ENCODE measurements at regions not wholly inside any gene's neighbourhood (a gene's known extent, or its start where the extent isn't known, plus 50 kb on each side); places are given as distances from the start of the nearest gene placed in this dataset.
"Not testable (repeated sequence)": the region's sequence is repeated elsewhere in the genome, so short reads cannot be mapped to it uniquely, and the experiment has no call there.

DNA sequence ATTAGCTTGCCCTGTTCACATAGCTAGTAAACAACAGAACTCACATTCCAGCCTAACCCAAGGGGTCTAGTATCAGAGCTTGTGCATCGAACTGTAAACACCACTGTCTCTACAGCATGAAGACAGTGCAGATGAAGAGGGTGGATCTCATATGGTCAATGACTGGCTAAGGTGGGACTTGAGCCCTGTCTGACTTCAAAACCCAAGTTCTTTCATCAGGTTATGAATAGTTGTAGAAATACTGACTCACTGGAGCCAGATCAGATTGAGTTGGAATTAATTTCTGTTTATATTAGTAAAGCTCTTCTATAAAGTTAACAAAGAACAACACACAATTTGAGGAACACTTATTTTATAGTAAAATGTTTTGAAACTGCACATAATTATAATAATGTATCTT is 161.7 kb upstream of the ARHGAP20 start:
- no peak for DNase-seq (ENCODE audit: low spot score)

DNA sequence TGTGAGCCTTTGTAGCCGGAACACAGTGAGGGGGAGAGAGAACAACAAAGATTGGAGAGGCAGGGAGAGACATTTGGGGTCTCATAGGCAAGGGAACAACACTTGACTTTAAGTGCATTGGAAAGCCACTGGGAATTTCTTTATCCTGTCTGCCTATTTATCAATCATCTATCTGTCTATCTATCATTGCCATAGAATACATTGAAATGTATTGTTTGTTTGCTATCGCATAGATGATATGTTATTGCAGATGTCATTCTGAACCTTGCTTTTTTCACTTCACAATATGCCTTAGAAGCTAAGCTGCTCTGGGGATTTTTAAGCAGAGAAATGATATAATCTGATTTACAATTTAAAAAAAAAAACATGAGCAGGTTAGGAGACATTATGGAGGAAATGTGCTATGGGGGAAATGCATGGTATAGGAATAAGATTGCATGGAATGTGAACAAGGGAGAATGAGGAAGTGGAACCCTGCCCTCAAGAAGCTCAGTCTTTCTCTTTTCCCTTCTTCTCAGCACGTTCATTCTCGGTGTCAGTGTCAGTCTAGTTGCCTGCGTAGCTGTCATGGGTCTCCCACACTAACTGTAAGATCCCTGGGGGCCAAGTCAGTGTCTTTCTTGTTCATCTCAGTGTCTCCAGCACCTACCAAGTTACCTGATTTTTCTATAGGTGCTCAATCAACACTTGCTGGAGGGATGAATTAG is 158.7 kb upstream of the ARHGAP20 start:
- DNase-seq (ENCODE audit: low spot score) = no peak

DNA sequence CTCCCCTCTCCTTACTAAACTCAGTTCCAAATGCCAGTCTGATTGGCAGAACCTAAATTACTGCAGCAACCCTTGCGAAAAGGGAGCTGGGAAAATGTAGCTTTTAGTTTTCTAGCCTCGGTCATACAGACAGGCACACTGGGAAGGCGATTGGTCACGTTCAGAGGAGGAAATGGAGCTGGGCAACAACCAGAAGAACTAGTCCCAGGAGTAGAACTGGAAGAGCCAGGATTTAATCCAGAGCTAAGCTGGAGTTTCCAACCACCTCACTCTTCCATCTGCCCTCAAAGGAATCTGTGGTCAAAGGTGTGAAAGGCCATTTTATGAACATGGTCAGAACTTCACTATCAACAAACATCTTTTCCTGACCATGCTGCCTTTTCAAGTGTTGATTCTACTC is 155.7 kb upstream of the ARHGAP20 start:
- DNase-seq (ENCODE audit: low spot score) = no peak

DNA sequence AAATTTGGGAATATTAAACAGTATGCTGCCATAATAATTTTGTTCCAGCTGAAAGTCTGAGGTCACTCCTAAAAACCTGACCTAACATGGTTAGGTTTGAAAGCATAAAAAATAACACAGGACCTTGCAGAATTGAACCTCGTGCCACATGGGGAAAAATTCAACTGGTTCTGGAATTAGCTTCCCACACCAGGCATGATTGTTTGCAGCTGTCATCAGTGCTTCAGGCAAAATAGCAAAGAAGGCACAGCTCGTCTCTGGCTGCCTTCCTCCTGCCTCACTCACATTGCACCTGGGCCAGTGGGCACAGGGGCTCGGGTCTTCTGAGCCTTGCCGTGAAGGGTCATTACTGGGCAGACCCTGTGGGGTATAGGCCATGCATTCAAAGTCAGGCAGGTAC is 153.8 kb upstream of the ARHGAP20 start:
- no peak for DNase-seq (ENCODE audit: low spot score)

DNA sequence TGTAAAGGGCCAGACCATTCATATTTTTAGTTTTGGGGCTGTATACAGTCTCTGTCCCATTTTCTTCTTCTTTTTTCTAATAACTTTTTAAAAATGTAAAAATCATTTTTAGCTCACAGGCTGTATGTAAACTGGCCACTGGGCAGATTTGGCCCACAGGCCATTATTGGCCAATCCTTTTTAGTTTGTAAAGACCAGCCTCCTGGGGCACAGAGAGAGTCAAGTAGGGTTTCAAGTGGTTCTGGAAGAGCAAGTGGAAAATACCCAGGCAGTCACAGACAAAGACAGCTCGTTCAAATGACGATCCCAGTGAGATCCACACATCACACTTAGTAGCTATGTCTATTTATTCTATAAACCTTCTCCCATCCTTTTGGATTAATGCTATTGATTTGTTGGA is 150.2 kb upstream of the ARHGAP20 start:
- no peak for DNase-seq (ENCODE audit: low spot score)

DNA sequence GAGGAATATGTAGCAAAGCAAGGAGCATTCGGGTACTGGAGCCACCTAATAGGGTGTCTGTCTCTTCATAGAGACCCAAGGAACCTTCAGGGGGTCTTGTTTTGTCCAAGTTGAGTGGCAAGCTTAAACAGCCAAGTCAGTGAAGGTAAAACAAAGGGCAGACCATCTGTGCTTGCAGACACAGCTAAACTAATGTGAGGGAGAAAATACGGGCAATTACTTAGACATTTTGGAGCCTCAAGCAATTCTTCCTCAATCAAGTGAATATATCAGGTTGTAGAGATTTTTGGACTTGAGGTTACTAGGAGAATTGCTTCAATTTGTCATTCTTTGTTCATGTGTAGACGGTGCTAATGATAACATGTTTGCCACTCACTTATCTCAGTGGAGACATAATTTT is 148.2 kb upstream of the ARHGAP20 start:
- DNase-seq (ENCODE audit: low spot score) = no peak

DNA sequence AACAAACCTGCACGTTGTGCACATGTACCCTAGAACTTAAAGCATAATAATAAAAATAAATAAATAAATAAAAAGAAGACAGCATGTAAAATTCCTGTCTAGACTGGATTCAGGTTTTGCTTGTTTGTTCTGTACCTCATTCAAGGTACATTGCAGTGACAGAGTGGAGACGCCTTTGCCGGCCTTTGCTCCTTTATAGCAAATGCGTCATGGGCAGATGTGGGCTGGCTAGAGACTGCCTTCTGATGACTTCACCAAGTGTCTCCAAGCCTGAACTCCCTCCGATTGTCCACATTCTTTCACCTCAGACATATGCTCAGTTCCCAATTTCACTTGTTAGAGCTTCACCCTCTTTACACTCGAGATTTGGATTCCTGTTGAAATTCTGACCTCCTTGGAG is 147.8 kb upstream of the ARHGAP20 start:
- DNase-seq (ENCODE audit: low spot score) = no peak

DNA sequence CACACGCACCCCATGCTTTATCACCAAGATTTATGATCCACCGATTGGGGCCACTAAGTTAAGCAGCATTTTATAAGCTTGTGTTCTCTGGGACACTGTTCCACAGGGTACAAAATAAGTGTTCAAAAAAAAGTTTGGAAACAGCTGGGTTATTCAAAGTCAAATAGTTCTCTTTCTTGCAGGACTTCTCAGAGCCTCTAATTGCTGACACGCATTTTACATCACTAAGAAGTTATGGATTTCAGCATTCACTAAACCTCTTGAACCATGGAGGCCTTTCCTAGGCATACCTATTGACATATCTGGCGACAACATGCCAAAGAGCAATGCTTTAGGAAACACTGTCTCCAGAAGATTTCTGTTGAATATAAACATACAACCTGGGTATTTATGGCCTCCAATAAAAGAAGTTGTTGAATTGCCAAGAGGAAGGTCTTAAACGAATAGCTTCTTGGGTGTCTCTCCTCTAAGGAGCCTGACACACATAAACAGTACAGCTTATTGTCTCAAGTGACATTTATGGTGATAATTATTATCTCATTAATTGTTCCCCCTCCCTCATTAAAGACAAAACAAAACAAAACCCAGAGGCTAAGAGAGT is 147.1 kb upstream of the ARHGAP20 start:
- DNase-seq (ENCODE audit: low spot score) = no peak

DNA sequence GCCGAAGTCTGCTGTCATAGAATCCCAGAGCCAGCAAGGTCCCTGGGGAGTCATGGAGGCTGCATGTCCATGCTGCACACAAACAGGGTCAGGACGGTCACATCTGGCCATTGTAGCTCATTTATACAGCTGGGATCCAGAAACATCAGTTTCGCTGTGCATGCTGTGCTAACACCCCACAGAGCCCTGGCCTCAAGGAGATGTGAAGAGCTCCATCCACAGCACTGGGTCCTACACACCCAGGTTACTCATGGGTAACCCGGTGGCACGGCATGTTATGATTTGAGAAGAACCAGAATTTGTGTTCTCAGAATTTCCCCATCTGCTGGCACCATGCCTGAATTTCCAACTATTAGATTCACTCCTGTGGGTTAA is 146.3 kb upstream of the ARHGAP20 start:
- DNase-seq (ENCODE audit: low spot score) = no peak

DNA sequence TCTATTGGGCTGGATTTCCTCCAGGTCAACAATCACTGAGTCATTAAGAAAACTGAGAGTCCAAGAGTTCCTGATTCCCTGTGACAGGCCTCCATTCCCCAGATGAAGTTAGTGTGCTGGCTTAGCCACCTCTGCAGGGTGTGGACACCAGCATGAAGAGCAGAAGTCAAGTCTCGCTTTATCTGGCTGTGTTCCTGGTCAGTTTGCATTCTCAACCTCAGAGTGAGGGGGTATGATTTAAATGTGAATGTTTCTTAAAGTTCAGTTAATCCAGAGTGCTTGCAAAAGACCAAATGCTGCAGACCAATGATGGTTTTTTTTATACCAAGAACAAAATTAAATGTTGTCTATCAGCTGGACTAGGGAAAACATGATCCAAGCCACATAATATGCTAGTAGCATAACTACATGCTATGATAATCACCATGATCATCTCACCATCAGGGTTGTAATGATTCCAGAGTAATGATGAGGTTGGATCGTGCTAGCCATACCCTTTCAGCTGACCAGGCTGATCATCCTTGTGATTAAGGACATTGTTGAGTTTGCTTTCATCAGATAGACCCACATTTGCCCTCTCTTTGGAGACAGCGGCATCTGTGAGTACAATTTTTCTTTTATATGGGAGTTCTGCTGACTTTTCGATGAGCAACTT is 145.8 kb upstream of the ARHGAP20 start:
- DNase-seq (ENCODE audit: low spot score) = no peak

DNA sequence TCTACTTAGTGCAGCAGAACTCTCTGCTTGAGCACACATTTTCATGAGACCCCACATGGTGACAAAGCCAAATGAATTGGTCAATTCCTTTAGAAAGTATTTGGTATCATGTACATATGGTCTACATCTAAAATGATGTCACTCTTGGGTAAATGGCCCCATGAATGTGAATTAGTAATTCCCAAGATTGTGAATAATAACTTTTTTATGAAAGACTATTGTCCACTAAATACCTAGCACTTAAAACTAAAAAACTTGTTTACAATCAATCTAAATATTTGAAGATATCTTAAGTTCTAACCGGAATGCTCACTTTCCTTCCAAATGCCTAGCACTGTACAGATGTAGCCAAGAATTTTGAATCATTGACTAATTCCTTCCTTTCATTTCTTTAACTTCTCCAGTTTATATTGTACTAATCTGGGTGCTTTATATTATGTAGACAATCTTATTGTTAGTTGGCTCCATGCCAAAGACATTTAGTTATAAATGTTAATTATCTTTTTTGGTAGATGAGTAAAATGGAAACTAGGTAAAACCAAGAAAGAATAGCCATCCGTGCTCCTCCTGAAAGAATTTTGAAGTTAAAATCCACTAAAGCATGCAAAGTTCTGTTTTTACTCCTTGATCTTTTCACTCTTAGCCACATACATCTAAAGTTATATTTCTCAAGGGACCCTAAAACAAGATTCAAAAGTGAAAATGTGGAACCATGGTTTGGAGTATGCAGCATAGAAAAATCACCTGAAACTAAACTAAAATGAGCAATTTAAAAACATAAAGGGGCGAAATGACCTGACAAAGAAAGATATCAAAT is 145.0 kb upstream of the ARHGAP20 start:
- no peak for DNase-seq (ENCODE audit: low spot score)

DNA sequence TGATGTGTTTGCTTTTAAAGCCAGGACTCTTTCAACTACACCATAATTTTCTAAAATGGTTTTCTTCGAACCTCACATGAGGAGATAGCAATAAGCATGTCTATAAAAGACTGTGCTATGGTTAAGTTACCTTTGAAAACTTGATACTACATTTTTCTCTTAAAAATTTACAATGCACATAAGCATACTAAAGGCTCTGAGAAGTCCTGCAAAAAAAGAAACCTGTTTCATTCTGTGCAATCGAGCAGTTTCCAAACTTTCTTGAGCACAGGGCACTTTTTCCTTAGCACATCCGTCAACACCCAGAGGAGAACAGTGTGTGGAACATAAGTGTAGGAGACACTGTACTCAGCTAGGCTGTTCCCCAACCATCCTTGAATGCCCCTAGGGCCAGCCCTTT is 144.1 kb upstream of the ARHGAP20 start:
- DNase-seq (ENCODE audit: low spot score) = no peak

DNA sequence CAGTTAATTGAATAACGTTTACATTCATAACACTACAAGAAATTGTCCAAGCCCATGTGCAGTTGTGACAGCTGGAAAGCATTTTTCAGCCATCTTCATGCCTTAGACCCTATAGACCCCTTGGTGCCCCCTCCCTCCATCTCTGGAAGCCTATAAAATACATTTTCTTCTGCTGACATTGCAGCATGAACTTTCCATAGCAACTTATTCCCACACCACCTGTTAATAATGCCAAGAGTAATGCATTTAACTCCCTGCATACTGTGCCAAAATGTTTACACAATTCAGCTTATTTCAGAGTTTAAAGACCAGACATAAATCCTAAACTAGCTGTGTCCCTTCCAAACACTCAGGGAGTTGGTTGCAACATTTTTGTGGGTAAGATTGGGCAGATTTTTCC is 143.0 kb upstream of the ARHGAP20 start:
- no peak for DNase-seq (ENCODE audit: low spot score)

DNA sequence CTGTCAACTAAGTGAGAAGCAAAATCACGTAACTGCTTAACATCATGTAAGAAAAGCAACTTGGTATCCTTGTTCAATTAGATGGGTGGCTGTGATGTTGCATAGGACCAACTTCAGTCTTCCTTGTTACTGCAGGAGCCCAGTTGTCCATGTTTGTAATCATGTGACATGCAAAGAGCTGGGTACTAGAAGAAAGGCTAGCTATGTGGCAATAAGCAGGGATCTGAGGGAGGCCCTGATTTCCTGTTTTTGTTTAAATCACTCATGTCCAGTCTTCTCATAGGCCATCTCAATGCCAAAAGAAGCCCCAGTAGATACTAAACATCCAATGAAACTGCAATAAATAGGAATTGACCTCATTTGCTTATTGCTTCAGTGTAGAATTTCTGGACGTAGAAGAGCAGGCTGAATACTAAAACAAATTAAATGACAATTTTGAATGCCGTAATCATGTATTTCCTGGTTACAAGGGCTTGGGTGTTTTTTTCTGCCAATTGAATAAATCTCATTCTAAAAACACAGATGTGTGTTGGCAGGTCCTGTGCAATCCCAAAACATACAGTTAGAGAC is 140.8 kb upstream of the ARHGAP20 start:
- no peak for DNase-seq (ENCODE audit: low spot score)

DNA sequence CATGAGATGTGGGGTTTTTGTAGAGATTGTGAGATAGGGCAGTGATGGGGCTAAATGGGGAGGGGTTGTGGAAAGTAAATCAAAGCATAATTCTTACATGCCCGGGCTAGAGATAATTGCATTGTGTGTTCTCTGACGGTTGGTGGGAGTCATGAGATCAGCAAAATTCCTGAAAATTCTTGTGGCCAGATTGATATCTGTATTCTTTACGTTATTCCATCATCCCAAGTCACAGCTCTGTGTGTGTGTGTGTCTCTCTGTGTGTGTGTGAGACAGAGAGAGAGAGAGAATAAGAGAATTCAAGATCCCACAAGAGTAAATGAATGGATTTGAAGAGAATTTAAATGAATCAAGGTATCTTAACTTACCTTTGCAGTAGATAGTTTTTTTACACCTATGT is 138.6 kb upstream of the ARHGAP20 start:
- DNase-seq (ENCODE audit: low spot score) = no peak

DNA sequence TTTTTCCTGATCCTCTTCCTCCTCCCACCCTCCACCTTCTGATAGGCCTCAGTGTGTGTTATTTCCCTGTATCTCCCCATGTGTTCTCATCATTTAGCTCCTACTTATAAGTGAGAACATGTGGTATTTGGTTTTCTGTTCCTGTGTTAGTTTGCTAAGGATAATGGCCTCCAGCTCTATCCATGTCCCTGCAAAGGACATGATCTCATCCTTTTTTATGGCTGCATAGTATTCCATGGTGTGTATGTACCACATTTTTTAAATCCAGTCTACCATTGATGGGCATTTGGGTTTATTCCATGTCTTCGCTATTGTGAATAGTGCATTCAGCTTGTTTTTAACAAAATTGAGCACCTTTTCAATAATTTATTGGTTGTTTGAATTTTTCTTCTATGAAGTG is 130.8 kb upstream of the ARHGAP20 start:
- not testable (repeated sequence) for DNase-seq (ENCODE audit: low spot score)

DNA sequence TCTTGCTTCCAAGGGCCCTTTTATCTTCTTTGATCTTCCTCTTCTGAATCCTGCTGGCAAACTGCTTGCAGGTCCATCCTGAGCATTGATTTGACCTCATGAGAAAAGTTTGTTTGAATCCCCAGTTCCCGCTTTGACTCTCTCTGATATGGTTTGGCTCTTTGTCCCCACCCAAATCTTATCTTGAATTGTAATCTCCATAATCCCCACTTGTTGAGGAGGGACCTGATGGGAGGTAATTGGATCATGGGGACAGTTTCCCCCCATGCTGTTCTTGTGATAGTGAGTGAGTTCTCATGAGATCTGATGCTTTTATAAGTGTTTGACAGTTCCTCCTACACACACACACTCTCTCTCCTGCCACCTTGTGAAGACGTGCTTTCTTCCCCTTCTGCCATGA is 126.6 kb upstream of the ARHGAP20 start:
- no peak for DNase-seq (ENCODE audit: low spot score)

DNA sequence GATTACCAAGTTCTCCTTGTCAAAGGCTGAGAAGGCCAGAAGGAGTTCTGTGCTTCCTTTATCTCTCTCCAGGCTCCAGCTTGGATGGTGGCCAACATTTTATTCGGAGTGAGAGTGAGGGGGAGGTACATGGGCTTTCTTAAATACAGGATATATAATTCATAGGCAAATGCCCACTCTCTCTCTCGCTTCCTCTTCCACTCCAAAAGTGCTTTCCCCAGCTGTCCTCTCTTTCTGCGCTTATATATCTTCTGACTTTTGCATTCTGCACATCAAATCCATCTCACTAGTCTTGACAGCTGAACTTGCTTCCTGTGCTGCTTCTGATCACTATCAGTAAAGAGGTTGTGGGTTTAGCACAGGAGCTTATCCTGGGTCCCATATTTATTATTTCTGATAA is 125.4 kb upstream of the ARHGAP20 start:
- no peak for DNase-seq (ENCODE audit: low spot score)

DNA sequence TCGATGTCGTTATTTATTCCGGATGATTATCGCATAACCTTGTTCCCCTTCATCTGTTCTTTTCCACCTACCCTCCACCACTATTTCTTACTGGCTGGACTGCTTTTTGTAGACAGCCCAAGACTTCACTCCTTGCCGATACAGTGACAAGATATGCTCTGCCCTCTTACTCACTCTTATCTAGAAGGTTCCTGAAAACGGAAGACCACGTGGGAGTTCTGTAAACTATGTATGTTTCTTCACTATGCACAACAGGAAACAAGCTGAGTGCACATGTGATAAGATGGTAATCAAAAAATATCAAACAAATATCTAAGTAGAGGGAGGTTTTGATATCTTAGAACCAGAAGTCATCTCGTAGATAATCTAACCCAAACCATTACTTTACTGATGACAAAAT is 122.9 kb upstream of the ARHGAP20 start:
- no peak for DNase-seq (ENCODE audit: low spot score)

DNA sequence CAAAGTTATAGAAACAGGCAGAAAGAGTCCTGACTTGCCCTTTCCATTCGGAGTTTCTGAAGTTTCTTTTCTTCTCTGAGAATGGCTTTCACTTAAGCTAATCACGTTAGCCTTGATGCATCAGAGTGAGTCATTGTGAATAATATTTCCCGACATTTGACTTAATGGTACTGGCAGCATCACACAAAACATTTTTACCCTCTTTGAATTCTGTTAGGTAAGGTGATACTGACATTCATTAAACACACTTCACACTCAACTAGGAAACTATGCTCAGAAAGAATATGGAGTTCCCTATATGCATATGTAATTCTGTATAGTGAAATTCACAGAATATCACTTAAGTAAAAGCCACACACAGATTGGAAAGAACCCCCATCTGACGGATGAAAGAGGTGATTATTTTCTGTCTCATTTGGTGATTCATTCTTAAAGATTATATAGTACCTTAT is 120.8 kb upstream of the ARHGAP20 start:
- DNase-seq (ENCODE audit: low spot score) = no peak

DNA sequence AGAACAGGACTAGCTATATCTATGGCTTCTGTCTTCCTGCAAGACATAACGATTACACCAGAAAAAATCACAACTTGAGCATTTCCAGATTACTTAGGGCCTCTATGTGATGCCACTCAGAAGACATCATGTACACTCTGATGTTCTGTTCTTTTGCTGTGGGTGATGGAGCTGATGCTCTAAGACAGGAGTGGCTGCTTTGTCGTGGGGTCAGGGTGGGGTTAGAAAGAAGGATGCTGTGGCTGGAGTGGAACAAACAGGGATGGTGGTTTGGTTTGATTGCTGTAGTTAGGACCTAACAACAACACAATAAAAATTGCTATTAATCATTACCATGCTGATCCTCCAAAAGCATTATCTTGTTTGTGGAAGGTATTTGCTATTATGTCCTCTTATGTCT is 120.3 kb upstream of the ARHGAP20 start:
- no peak for DNase-seq (ENCODE audit: low spot score)

DNA sequence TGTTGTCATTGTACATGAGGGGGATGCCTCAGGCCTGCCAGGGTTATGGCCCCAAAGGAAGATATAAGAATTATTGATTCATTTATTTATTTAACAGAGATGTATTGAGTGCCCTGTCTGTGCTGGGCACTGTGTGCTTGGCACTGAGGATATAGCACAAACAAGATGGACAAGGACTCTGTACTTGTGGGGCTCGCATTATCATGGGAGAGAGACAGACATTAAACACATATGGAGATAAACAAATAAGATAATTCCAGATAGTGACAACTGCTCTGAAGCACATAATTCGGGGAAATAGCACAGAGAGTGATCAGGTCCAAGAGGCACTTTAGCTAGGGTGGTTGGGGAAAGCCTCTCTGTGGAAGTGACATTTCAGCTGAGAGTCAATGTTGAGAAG is 119.8 kb upstream of the ARHGAP20 start:
- no peak for DNase-seq (ENCODE audit: low spot score)

DNA sequence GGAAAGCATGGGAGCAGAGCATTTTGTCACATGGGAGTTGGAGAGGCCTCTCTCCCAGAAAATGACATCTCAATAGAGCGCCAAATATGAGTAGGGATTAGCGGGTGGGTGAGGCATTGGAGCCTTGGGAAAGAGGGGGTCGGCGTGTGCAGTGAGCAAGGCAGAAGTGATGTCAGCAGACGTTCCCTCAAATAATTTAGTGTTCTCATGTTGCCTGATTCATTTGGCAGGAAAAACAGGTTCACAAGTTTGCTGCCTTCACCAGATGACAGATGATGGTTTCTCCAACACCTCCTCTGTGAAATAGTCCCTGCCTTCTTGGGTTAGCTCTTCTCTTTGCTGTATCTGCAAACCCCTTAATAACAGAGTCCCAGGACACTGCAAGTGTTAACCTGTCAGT is 118.5 kb upstream of the ARHGAP20 start:
- no peak for DNase-seq (ENCODE audit: low spot score)

Data from HuH-7 (cell line).